GM18867 (cell line): ENCODE measurements at regions not wholly inside any gene's neighbourhood (a gene's known extent, or its start where the extent isn't known, plus 50 kb on each side); places are given as distances from the start of the nearest gene placed in this dataset.

Source experiments
- ATAC-seq: cut with Tn5 transposase; IDR thresholded peaks from one replicate; pipeline ENCODE4 v1.9.1; 2021; ENCODE audit warnings: mild to moderate bottlenecking, moderate library complexity; ENCODE audit not compliant: unreplicated experiment

- ATAC-seq, result no peak
These were observed 604.7 kb upstream of the SALL1 start for GRCh38 chr16:51755577-51756355.

GRCh38 chr16:51755039-51755501 lies 604.0 kb upstream of the SALL1 start:
- no peak for ATAC-seq

- no peak for ATAC-seq
These were observed 602.5 kb upstream of the SALL1 start for GRCh38 chr16:51753467-51754127.

- ATAC-seq, result no peak
These were observed 601.4 kb upstream of the SALL1 start for GRCh38 chr16:51752438-51752995.

DNA sequence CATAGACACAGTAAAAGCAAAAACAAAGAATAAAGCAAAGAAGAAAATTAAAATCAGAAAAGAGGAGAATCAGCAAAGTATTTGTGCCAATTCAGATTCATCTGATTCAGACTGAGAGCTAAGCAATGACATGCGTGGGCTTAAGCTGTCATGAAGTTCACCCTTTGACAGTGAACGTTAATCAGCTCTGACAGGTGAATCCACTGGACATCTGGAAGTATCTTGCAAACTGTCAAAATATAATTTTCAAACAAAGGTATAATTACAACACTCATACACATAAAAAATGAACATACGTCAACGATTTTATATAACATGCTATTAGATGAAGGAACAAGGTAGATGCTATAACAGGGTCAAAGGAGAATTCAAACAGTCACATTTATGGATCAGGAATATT lies 596.3 kb upstream of the SALL1 start:
- ATAC-seq, result no peak

DNA sequence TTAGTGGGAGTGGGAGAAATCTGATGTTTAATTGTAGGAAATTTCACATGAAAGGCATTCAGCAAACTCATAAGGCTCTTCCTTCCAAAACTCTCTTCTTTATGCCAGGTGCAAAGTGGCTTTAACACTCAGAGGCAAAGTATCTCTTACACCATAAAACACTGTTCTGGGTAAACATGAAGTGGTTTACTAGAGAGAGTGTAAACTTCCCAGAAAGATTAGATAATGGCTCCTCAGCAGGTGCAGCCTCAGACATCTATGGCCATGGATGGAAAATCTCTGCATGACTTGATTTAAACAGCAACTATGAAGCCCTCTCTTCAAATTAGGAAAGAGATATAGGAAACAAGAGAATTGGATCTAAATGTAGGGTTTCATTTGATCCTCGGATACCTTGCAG lies 583.1 kb upstream of the SALL1 start:
- no peak for ATAC-seq

GRCh38 chr16:51733181-51733580 lies 582.1 kb upstream of the SALL1 start:
- ATAC-seq, result no peak

- ATAC-seq, result no peak
These were observed 580.1 kb upstream of the SALL1 start for GRCh38 chr16:51731160-51731559.

- no peak for ATAC-seq
These were observed 572.1 kb upstream of the SALL1 start for GRCh38 chr16:51723036-51723724.

- ATAC-seq, result no peak
These were observed 571.4 kb upstream of the SALL1 start for GRCh38 chr16:51722467-51722866.

- ATAC-seq, result no peak
These were observed 568.3 kb upstream of the SALL1 start for GRCh38 chr16:51719376-51719775.

DNA sequence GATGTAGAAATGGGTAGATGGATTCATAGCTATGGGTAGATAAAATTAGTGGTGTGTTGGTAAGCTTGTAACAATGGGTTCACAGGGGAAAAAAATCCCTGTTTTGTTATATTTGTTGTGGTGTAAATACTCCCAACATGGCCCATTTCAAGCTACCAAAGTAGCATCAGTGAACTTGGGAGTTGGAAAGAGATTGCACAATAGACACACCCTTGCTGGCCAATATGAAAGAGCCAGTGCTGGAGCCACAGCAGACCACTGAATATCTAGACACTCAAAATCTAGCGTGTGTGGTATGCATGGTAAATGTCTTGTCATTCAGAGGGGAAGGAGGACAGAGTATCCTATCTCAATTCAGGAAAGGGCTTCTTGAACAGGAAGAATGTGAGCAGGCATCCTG lies 565.1 kb upstream of the SALL1 start:
- ATAC-seq, result no peak

DNA sequence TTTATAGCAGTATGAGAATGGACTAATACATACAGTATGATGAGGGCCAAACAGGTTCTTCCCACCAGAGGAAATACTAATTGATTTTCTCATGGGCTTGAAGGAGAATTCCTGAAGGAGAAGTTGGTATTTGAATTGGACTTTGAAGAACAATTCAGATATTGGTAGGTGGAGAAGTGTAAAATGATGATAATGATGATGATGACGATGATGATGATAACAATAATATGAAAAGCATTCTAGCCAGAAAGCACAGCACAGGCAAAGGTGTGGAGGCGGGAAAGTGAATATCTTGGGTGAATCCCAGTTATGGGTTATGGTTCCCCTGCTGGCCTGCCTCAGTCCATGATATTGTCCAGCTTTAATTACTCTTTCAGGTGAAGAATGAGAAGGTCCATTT lies 562.4 kb upstream of the SALL1 start:
- ATAC-seq, result no peak

- no peak for ATAC-seq
These were observed 560.0 kb upstream of the SALL1 start for GRCh38 chr16:51710905-51711563.

DNA sequence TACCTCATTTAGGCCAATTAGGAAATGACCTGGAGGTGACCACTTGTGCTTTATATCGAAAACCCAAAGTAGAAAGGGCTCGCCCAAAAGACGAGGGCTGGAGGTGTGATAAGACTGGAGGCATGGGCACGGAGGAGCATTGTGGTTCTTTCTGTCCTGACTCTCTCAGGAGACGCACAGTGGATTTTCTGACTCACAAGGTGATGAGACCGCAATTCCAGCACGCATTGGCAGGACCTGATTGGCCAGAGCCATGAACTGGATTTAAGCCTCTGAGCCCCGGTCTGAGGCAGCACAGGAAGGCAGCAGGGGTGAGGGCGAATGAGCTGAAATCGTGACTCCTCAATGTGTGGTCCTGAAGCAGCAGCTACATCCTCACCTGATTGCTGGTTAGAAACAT lies 559.1 kb upstream of the SALL1 start:
- ATAC-seq, result no peak

DNA sequence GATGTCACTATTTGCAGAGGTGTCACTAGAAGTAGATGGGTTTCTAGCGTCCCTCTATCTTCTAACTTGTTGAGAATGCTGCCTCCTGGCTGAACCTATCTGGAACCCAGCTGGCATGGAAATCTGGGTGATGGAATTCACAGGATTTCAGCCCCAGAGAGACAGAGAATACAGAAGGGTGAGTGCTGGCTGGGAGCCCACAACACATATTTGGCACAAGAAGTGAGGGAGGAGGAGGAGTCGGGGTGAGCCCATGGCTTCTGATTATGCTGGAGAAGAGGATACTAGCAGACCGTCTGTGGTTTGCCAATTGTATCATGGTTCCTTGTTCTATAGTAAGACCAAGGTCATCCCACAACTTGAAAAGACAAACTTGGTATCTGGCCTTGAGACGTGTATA lies 557.8 kb upstream of the SALL1 start:
- ATAC-seq, result no peak

GRCh38 chr16:51707666-51708065 lies 556.6 kb upstream of the SALL1 start:
- ATAC-seq, result no peak

DNA sequence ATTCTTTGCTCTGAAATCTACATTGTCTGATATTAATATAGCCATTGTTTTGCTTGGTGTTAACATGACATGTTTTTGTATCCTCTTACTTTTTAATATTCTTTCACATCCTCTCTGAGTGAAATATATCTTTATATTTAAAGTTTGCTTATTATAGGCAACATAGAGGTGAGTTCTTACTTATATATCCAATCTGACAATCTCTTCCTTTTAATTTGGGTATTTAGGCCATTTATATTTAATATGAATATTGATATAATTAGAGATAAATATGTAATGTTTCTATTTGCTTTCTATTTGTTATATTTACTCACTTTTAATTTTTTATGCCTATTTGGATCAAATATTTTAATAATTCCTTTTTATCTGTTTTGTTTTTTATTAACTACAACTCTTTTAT lies 554.1 kb upstream of the SALL1 start:
- no peak for ATAC-seq

DNA sequence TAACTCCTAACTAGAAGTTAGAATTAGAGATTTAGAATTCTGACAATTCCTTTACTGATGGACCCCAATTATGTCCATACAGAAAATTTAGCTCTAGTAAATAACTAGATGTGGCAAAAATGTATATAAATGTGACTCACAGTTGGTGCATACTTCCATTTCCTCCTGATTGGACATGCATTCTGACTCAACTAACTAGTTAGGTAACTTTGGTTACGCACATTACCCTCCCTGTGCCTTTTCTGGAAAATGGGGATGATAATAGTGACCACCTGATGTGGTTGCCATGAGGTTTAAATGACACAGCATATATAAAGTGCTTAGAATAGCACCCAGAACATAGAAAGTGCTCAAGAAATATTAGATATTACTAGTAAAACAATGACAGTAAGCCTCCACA lies 550.0 kb upstream of the SALL1 start:
- no peak for ATAC-seq

- no peak for ATAC-seq
These were observed 548.8 kb upstream of the SALL1 start for GRCh38 chr16:51699686-51700396.
